COLO829 (cell line): ENCODE measurements at regions not wholly inside any gene's neighbourhood (a gene's known extent, or its start where the extent isn't known, plus 50 kb on each side); places are given as distances from the start of the nearest gene placed in this dataset.
"Not testable (repeated sequence)": the region's sequence is repeated elsewhere in the genome, so short reads cannot be mapped to it uniquely, and the experiment has no call there.

Experiments used
- DNase-seq: peaks from one replicate; pipeline ENCODE4 v3.0.0; 2012; ENCODE audit warnings: low spot score

GRCh38 chr1:90349510-90349909, 354.6 kb downstream of the ZNF326 start:
- no peak for DNase-seq

DNA sequence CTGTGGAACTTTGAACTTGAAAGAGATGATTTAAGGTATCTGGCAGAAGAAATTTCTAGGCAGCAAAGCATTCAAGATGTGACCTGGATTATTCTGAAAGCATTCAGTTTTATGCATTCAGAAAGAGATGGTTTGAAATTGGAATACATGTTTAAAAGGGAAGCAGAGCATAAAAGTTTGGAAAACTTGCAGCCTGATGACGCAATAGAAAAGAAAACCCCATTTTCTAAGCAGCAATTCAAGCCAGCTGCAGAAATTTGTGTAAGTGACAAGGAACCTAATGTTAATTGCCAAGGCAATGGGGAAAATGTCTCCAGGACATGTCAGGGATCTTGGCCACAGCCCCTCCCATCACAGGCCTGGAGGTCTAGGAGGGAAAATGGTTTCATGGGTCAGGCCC, 354.0 kb downstream of the ZNF326 start:
- no peak for DNase-seq

- DNase-seq, result not testable (repeated sequence)
Observed at GRCh38 chr1:90348459-90348858, 353.5 kb downstream of the ZNF326 start.

GRCh38 chr1:90347366-90347765, 352.5 kb downstream of the ZNF326 start:
- no peak for DNase-seq

DNA sequence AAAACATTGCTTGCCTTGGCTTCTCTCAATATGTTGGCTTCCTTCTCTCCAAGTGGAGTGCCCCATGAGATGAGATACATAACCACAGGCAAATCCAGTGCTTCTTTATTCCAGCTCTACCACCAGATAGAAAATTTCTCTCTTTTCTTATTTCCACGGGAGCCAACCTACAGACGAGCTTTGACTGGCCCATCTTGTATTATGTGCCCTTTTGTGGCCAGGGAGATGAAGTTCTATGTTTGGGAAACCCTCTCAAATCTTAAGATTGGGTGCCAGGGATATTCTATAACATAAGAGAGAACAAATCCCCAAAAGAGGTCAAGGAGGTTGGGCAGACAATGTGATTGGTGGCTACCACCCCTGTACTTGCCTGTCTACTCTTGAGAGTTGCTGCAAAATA, 351.8 kb downstream of the ZNF326 start:
- DNase-seq, result no peak

DNA sequence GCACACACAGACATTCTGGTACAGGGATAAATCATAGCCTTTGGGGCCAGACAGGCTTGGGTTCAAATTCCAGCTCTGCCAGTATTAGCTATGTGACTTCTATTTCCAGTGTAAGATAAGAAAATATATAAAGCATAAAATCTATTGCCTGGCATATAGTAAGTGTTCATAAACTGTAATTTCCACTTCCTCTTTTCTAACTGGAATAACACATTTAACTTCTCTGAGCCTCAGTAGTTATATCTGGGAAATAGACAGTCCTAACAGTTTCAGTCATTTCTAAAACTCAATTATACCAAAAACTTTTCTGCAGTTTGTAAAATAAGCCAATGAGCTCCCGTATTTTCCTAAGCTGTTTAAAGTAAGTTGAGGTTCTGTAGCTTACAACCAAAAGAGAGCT, 351.4 kb downstream of the ZNF326 start:
- no peak for DNase-seq

DNA sequence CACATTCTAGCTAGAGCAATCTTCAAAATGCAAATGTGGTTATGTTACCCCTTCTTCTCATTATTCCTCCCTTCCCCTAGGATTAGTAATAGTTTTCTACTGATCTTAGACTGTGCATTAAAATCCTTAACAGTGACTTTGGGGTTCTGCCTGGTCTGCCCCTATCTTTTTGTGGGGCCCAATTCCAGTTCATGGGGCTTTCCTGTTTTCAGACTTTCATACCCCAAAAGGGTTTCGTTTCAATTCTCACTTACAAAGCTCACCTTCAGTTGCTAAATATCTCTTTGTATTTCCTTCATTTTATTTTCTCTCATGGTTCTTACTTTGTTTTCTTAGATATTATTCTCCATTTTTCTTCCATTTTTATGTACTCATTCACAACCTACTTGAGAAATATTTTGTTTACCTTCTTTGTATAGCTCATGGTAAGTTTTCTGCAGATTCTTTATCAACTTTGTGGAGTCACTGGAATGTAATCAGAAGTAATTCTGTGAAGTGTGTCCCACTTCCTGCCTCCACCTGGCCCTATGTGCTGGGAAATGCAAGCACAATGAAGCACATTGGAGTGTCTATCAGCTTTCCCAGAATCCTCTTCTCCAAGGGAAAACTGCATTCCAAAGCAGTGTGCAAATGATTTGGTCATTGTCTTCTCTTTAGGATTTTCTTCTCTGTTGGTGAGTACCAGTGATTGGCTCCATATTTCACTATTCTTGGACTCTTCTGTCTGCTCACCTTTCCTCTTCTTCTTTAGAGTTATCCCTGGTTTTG, 350.2 kb downstream of the ZNF326 start:
- DNase-seq, result no peak

DNA sequence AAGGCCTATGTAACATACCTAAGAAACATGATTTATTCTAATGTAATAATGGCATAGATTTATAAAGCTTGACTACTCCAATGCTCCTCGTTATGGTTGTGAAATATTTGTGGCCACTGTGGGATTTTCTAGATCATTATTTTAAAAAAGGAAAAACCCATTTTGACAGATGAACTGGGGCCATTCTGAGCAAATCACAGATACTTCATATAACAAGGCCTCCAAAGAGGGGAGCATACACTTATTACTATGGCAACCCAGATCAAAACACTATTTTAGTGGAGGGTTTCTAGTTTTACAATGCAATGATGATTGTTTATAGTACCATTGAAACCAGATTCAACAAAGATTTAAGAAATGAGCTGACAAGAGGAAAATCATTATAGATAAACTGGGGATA, 346.6 kb downstream of the ZNF326 start:
- no peak for DNase-seq

DNA sequence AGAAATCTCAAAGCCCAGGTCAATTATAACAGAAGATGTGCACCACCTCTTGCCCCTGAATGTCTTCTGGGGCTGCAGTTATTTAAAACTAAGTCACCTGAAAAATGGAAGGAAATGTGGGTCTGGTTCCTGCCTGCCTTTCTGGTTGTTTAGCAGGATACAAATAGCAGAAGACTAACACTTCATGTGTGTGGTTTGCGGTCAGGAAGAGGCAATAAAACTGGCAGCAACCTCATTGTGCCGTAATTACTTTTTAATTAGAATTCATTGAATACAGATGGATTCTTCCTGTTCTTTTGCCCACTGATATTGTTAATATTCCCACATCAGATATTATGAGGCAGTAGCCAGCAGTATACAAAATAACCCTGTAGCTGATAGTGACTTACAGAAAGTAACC, 345.7 kb downstream of the ZNF326 start:
- no peak for DNase-seq

DNA sequence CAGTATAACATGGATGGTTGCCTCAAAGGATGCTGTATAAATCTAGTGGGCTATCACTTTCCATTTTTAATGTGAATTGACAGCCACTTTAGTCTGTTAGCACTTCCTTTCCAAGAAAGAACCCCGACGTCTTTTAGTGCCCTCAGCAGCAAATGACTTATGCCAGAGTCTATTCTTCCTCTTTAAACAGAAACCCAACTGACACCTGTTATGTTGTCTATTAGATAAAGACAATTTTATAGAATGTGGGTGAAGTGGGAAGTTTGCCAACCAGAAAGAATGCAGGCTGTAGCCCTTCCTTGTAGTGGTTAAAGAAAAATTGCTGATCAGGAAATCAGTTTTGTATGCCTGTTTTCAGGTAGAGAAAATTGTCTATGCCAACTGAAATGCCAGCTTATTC, 344.9 kb downstream of the ZNF326 start:
- no peak for DNase-seq

DNA sequence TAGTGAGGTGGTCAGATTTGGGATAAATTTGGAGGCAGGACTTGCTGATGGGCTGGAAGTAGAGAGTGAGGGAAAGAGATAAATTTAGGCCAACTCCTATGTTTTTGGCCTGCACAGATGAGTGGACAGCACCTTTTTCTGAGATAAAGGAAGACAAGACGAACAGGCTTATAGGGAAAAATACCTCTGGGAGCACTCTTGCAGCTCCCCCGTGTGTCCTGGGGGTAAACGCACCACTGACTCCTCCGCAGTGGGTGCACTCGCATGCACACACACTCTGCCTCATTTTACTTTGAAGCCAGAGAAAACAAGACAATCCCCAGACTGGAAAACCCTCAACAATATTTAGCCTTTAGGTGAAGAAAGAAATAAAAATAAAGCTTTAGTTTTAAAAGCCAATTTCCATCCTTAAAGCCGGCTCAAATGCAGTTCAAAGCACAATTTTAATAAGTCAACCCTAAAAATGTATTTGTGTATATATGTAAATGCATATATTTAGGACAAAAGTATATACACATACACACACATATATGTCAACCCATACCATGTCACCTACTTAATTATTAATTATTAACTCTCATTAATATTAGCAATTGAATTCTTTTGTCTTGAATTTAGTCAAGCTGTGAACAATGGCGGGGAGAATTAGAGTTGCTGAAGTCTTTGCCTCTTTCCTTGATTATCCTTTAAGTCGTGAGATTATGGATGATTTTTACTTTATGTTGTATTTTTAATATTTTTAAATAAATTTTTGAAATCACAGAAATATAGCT, 341.8 kb downstream of the ZNF326 start:
- DNase-seq, result no peak

- DNase-seq, result no peak
Observed at GRCh38 chr1:90335558-90335957, 340.6 kb downstream of the ZNF326 start.

- DNase-seq, result no peak
Observed at GRCh38 chr1:90334137-90334536, 339.2 kb downstream of the ZNF326 start.

DNA sequence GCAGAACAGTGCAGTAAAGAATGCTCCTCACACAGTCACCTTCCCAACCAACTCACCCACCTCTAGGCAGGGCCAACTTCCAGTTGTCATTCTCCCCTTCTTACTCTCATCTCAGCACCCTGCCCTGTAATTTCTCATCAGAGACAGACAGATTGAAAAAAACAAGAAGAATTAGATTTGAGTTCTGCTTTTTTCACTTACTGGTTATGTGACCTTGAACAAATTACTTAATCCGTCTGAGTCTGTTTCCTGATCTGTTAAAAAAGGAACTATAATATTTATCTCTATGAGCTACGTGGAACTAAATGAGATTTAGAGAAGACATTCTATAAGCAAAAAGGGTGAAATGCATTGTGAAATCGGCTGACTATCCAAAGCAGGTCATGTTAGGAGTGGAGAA, 330.3 kb downstream of the ZNF326 start:
- DNase-seq, result no peak

DNA sequence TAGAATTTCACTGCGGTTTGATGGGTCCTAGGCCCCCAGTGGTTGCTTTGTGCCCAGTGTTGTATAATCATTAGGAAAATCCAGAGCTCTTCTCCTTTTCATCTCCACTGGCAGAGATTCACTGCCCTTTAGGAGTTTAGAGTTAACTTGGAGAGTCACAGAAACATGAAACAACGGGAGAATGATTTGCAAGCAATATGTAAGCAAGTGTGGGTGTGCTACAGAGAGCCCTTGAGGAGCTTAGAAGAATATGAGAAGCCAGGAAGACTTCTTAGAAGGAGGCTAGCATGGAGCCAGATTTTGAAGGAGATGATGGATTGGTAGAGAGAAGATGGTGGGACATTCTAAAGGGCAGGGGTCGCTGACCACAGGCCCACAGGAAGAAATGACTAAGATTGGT, 327.3 kb downstream of the ZNF326 start:
- DNase-seq, result no peak

DNA sequence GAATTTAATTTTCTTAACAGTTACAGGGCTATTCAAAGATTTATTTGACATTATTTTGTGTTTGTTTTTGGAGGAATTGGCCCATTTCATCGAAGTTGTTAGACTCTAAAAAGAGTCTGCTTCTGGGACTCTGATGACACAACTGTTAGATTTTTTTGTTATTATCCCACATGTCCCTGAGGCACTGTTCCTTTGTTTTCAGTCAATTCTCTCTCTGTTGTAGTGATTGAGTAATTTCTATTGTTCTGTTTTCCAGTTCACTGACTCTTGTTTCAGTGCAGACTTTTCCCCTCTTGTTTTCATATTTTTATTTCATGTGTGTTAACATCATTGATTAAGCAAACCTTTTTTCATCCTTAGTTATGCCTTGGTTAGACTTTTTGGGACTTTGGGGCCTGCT, 325.0 kb downstream of the ZNF326 start:
- DNase-seq, result no peak

DNA sequence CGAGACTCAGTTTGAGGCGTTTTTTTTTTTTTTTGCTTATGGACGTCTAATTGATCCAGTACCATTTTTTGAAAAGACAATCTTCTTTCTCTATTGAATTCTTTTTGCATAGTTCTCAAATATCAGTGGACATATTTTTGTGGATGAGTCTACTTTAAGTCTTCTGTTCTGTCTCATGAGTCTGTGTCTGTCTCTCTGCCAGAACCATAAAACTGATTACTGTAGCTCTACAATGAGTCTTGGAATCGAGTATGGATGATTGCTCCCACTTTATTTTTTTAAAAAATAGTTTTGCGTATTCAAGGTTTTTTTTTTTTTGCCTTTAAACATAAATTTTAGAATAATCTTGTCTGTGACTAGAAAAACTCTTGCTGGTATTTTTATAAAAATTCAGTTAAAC, 323.5 kb downstream of the ZNF326 start:
- DNase-seq, result no peak

- DNase-seq, result no peak
Observed at GRCh38 chr1:90317628-90318027, 322.7 kb downstream of the ZNF326 start.

DNA sequence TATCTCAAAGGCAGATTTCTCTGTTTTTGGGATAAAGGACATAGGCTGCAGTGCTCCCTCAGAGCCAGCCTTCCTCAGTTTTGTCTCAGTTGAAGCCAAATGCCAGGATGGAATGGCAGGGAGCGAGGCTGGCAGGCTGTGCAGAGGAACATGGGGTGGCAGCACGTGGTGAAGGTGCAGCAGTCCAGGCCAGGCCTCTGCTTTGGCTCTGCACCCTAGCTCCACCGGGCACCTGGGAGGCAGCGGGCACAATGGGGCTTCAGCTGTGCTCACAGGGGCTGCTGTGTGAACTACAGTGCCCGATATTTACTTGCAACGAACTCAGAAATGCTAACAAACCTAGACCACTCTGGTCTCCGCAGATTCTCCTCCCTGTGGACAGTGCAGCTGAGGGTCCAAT, 319.6 kb downstream of the ZNF326 start:
- DNase-seq, result no peak

GRCh38 chr1:90313778-90314177, 318.9 kb downstream of the ZNF326 start:
- DNase-seq, result no peak

GRCh38 chr1:90309806-90310205, 314.9 kb downstream of the ZNF326 start:
- no peak for DNase-seq

DNA sequence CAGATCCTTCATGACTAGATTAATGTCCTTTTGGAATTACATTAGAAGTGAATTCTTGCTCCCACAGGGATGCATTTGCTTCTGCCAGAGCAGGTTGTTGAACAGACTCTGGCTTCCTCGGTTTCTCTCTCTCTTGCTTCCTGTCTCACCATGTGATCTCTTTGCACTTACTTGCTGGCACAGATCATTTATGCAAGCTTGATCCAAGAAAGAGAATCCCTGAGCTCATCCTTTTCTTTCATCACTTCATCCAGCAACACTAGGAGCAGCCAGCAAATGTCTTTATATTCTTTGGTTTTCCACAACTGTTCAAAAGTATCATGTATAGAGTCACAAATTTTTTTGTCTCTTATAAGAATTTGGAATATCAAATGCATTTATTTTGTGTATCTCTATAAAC, 313.5 kb downstream of the ZNF326 start:
- no peak for DNase-seq

DNA sequence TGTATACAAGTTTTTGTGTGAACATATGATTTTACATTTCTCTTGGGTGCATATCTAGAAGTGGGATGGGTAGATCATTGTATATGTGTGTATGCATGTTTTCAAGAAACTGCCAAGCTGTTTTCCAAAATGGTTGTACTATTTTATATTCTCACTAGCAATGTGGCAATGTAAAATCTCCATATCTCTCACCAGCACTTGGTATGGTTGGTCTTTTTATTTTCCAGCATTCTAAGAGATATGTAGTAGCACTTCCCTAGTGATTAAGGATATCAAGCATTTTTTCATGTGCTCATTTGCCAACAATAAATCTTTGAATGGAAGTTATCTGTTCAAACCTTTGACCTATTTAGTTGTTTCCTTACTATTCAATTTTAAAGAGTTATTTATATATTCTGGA, 310.7 kb downstream of the ZNF326 start:
- no peak for DNase-seq

DNA sequence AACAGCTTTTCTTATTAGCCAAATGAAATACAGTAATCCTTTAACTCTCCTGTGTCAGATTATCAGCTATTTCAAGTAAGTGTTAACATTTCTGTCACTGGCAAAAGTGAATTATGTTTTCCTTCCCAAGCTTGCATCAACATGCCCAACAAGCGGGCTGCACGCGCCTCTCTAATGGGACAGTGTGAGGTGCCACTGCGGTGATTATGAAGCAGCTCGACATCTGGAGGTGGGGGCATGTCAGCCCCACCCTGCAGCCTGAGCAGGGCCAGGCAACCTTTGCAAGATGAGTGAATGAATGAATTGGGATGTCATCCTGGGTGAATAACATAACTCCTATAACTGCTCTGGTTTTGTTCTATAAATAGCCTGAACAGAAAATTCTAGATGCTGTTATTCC, 301.4 kb downstream of the ZNF326 start:
- DNase-seq, result no peak
